GM12872 (cell line): ENCODE measurements at regions not wholly inside any gene's neighbourhood (a gene's known extent, or its start where the extent isn't known, plus 50 kb on each side); places are given as distances from the start of the nearest gene placed in this dataset.

Experiments
- CTCF ChIP-seq: IDR thresholded peaks from 3 replicates; pipeline ENCODE4 v1.5.1; 2011; ENCODE audit warnings: low read depth, mild to moderate bottlenecking, low read length, moderate library complexity; ENCODE audit not compliant: insufficient read depth

- no peak for TF ChIP-seq CTCF
These were observed 112.0 kb upstream of the BEND6 start for GRCh38 chr6:56842686-56843475.

GRCh38 chr6:56841751-56842150, 113.2 kb upstream of the BEND6 start:
- no peak for TF ChIP-seq CTCF

- TF ChIP-seq CTCF, result no peak
These were observed 113.5 kb upstream of the BEND6 start for GRCh38 chr6:56841381-56841749.

GRCh38 chr6:56840467-56841380, 114.2 kb upstream of the BEND6 start:
- TF ChIP-seq CTCF, result no peak

GRCh38 chr6:56839533-56840183, 115.2 kb upstream of the BEND6 start:
- no peak for TF ChIP-seq CTCF

- TF ChIP-seq CTCF, result no peak
These were observed 115.9 kb upstream of the BEND6 start for GRCh38 chr6:56838965-56839364.

- no peak for TF ChIP-seq CTCF
These were observed 116.8 kb upstream of the BEND6 start for GRCh38 chr6:56838016-56838555.
